ENCODE measurements at regions not wholly inside any gene's neighbourhood (a gene's known extent, or its start where the extent isn't known, plus 50 kb on each side); places are given as distances from the start of the nearest gene placed in this dataset.
A peak's percentile ranks its signal among the peaks of the same experiment; 100 is the strongest.
"Not testable (repeated sequence)": the region's sequence is repeated elsewhere in the genome, so short reads cannot be mapped to it uniquely, and the experiment has no call there.

GRCh38 chr1:148049115-148049496 is 103.0 kb downstream of the NBPF11 start:
- peak; percentile 6 to 12 for DNase-seq (ENCODE audit: low read depth in 2 of 2)

GRCh38 chr1:148048423-148049114 is 103.5 kb downstream of the NBPF11 start:
- DNase-seq (ENCODE audit: low read depth in 2 of 2): not testable (repeated sequence)

GRCh38 chr1:148045872-148046271 is 106.2 kb downstream of the NBPF11 start:
- not testable (repeated sequence) for DNase-seq (ENCODE audit: low read depth in 2 of 2)

- DNase-seq (ENCODE audit: low read depth in 2 of 2): not testable (repeated sequence)
These were observed 107.6 kb downstream of the NBPF11 start for GRCh38 chr1:148044495-148044894.
